CD4-positive, alpha-beta T cell treated with Interleukin-6 at 100 ng/mL for 8 hours (primary cell): ENCODE measurements at regions not wholly inside any gene's neighbourhood (a gene's known extent, or its start where the extent isn't known, plus 50 kb on each side); places are given as distances from the start of the nearest gene placed in this dataset.

Experiments used
- DNase-seq: peaks from one replicate; pipeline ENCODE4 v3.0.0-alpha.2; 2020; ENCODE audit warnings: mixed read lengths, low spot score

DNA sequence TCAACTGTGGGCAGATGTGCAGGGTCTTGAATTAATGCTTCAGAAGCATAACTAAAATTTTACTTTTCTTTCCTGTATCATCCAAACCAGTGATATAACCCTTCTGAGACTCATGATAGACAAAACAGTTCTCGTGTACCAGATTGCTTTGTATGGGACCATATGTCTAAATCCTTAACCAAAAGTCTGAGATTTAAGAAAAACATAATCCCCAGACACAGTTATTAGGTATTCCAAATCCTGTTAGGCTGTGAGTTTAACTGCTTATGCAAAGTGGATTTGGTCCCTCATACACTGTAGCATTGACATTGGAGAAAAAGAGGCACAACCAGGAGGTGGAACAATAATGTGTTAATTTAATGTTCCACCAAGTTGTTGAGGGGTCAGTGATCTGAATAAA, 235.0 kb downstream of the PMAIP1 start:
- DNase-seq: no peak

DNA sequence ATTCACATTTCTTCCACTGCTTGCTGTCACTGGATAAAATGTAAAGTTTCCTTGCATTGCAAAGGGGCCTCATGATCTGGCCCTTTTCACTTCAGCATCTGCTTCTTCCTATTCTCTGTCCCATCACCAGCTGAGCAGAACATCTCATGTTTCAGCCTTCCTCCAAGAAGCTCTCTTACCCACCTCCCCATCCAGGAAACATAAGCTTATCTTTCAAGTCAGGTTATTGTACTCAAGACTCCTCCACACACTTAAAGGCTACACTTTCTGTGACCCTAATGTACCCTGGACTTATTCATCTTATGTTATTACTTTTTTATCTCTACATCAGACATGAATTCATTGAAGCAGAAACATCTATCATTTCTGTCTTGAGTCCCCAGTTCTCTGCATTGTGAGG, 230.5 kb downstream of the PMAIP1 start:
- no peak for DNase-seq

DNA sequence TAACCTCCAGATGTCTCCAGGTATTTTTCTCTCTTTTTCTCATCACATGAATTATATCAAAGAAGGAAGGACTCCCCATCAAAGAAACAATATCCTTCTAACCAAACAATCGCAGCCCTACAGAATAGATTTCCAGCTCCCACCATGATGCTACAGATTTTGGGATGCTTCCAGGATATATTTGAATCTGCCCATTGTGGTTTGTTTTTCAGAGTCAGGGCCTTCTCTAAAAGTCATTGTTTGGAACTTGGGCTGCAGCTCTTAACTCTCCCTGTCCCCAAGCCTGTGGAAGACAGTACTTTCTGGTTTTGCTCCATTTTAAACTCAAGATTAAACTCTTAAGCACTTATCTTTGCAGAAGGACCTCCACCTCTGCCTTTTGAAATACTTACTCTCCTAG, 223.2 kb downstream of the PMAIP1 start:
- DNase-seq: no peak

DNA sequence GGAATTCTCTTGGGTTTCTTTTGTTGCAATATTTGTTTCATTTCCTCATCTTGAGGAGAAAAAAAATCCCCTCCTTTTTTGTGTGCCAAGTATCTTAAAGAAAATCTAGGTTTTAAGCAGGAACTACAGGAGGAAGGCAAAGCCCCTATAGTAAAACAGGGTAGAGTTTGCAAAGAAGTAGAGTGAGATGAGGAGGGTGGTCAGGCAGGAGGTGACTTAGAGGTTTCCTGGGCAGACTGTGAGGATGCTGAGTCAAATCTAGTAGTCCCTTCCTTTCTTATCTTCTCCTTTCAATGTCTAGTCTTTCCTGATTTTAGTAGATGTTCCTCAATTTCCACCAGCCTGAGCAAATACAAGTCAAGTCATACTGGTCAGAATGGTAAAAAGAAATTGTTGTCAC, 222.5 kb downstream of the PMAIP1 start:
- no peak for DNase-seq

GRCh38 chr18:60120231-60120750, 220.5 kb downstream of the PMAIP1 start:
- DNase-seq: no peak

GRCh38 chr18:60117321-60117720, 217.5 kb downstream of the PMAIP1 start:
- no peak for DNase-seq

DNA sequence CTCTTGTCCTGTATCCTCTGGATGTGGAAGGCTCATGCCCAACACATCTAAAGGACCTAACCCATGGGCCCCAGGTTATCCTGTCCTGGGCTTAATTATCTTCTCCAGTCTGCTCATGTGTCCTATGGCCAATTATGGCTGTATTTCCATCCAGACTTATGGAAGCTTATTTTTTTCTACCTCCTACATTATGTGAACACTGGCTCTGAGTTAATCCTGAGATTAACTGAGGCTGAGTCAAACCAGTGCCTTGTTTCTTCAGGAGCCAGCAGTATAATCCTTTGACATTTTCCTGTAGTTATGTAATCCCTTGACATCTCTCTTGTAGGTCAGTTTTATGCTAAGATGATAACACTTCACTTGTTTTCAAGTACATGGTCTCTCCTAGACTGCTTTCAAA, 213.6 kb downstream of the PMAIP1 start:
- no peak for DNase-seq

- DNase-seq: no peak
These were observed 212.6 kb downstream of the PMAIP1 start for GRCh38 chr18:60112369-60112768.

DNA sequence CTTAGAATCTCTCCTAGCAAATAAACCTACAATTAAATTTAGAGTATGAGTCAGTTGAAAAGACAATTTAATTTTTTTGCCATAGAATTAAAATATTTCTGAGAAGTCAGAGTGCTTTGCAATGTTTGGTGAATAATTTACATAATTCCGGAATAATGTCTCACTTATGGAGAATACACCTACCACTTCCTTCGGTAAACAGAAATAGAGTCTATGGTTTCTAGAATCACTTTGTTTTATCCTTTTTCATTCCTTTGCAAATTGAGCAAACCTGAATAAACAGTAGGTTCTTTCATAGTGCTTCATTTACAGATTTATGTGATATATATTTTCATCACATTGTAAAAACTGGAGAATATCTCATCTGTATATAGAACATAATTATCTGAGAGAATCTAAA, 211.7 kb downstream of the PMAIP1 start:
- DNase-seq: no peak

DNA sequence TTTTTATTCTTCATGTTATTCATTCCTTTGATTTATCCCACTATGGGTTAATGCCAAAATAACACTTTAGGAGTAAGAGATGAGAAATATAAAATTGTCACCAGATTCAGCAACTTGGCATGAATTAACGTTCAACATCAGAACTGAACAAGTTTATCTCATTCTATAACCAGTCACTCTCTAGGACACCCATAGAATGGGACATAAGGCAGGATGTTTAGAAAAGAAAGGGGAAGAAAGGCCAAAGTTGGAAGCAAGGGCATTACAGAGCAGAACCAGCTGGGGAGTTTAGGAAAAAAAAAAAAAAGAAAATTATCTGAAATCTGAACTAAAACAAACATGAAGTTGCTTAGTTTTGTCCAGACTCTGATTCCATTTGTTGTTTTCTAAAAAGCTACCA, 211.0 kb downstream of the PMAIP1 start:
- DNase-seq: no peak

GRCh38 chr18:60100778-60101177, 201.0 kb downstream of the PMAIP1 start:
- DNase-seq: no peak

DNA sequence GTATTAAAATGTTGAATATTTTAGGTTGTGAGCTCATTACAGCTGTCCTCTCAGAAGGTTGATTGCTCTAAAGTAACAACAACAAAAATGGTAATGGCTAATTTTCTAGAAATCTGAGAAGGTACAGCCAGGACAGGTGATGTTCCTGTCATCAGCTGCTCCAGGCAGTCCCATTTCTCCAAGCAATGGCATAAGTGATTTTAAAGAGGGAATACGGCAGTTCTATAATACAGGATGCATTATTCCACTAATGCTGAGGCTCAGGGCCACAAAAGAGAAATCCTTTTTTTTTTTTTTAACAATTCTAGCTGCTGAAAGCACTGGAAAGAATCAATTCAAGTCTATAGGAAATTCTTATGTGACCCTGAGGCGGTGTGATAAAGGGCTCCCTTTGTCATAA, 199.9 kb downstream of the PMAIP1 start:
- no peak for DNase-seq

DNA sequence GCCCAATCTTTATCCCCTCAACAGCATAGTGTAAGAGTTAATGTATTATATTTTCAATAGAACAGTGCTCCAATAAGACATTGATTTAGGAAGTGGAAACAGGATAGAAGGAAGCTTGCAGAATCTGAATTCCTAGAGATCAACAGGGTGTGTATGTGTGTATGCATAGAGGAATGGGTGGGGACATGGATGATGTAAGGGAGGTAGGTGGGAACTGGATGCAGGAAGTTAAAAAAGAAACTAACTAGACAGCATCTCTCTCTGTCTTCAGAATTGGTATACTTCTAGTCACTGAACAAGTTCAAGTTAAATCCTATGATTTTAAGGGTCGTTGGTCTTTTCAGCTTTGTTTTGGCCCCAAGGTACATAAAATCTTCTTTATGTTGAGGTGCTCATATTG, 196.6 kb downstream of the PMAIP1 start:
- no peak for DNase-seq

- no peak for DNase-seq
These were observed 192.3 kb downstream of the PMAIP1 start for GRCh38 chr18:60092073-60092472.

DNA sequence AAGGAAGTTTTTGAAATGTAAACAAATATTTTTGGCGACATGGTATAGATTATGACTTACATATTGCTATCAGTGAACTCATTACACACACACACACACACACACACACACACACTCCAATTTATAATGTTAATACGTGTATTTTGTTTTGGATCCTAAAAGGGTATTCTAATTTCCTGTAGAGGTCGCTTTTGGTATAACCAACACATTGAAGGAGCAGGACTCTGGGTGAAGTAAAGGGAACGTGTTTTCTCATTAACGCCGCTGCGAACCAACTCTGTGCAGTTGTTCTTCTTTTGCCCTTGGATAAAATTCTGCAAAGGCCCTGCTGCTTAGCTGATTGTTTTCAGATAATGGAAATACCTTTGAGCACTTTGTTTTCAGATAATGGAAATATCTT, 190.4 kb downstream of the PMAIP1 start:
- DNase-seq: no peak

DNA sequence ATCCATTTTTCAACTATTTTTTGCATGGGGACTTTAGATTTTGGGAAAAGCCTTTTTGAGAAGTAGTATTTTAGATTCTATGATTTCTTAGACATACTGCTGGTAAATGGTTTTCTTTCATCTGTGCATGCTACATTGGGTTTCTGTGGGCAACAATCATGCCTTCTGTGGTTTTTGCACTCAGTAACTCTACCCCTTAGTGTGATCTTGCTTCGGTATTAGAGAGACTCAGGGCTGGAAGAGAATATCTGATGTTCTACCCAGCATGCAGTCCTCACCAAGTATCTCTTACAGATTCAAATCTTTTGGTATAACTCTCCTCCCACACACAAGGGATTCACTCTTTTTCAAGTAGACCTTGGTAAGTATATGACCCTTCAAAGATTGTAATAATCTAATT, 183.0 kb downstream of the PMAIP1 start:
- no peak for DNase-seq

DNA sequence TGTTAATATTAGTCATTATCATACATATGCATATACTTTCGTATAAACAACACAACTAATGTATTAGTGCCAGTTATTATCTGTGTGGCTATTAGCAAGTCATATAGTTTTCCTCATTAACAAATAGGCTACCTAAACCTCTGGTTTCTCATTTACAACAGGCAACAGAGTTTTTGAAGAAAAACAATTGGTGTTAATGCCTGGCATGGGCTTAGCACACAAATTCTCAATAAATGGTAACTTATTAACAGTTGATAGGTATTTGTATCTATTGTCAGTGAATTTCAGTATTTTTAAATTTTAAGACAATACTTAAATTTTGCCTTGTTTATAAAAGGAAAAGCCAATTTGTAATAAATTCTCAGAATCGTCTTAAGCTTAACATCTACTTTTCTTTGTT, 182.5 kb downstream of the PMAIP1 start:
- DNase-seq: no peak

DNA sequence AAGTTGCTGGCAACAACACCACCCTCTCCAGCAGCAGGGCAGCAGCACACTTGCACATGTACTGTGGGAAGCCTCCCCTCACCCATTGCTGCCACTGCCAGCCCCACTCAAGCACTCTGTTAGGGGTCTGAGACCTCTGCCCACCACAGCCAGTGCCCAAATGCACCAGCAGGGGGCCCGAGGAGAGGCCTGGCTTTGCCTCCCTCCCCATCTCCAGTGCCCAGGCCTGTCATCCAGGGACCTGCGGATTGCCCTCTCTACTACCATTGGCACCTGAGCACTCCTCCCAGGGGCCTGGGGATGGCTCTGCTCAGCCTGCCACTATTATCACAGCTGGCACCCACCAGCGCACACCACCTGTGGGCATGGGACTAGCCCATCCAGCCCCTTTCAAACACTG, 175.7 kb downstream of the PMAIP1 start:
- no peak for DNase-seq

DNA sequence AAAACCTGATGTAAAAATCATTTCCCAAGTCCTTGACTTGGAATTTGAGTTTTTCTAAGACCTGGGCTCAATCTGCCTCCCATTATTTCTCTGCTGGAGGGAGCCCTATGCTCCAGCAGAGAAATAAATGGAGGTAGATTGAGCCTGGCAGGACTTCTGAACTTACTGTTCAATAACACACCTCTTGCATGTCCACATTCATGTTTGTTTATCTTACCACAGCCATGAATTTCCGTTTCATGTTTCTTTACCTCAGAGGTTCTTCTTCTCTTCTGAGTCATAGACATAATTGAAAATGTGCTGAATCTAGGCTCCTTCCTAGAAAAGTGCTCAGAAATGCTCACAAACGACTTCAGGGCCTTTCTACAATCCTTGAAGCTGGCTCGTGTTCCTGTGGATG, 170.8 kb downstream of the PMAIP1 start:
- no peak for DNase-seq

DNA sequence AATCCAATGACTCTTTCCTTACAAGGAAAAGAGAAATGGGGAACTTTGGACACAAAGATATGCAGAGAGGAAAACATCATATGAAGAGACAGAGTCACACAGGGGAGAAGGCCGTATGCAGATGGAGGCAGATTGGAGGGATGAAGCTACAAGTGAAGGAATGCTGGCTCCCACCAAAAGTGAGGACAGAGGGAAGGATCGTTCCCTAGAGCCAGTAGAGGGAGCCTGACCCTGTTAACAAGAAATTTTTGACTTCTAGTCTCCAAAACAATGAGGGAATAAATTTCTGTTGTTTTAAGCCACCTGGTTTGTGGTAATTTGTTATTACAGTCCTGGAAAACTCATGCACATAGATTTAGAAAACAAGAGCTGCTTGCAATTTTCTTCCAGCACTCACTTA, 169.3 kb downstream of the PMAIP1 start:
- no peak for DNase-seq

GRCh38 chr18:60067426-60068210, 167.8 kb downstream of the PMAIP1 start:
- no peak for DNase-seq

DNA sequence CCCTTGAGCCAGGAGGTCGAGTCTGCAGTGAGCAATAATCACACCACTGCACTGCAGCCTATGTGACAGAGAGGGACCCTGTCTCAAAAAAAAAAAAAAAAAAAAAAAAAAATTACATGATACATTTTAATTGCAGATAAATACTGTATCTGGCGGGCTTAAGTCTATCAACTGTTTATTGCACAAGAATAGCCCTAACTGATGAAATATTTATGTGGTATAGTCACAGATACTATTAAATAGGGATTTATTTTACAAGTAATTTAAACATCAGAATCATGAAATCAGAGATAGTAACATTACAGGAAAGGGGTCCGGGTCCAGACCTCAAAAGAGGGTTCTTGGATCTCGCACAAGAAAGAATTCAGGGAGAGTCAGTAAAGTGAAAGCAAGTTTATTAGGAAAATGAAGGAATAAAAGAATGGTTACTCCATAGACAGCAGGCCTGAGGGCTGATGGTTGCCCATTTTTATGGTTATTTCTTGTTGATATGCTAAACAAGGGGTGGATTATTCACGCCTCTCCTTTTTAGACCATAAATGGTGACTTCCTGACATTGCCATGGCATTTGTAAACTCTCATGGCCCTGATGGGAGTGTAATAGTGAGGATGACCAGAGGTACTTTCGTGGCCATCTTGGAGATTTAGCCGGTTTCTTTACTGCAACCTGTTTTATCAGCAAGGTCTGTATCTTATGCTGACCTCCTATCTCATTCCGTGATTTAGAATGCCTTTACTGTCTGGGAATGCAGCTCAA, 166.6 kb downstream of the PMAIP1 start:
- no peak for DNase-seq

- DNase-seq: no peak
These were observed 164.5 kb downstream of the PMAIP1 start for GRCh38 chr18:60064271-60064670.
